ENCODE measurements at regions not wholly inside any gene's neighbourhood (a gene's known extent, or its start where the extent isn't known, plus 50 kb on each side); places are given as distances from the start of the nearest gene placed in this dataset.

DNA sequence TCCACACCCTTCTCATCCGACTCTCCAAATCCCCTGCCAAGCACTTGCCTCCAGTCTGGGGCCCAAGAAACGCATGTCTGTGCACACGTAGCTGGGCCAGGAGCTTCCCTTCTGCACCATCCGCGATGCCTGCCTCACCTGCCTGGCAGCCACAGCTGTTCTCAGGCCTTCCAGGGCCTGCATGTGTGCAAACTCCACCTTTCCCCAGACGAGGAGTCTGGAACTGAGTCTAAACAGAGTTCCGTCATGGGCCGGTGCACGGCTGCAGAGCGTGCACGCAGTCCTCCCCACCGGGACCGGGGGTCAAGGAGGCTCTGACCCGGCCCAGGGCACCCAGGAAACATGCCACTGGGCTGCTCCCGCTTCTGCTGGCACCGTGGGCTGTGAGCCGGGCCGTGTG, 66.8 kb upstream of the SALL3 start:
- H3K4me3 Mint-ChIP-seq (ENCODE audit: unreplicated experiment), result no peak overlapping the region
- BruUV-seq (replicated peaks), result no TSS peak
- H3K27me3 Mint-ChIP-seq (ENCODE audit: insufficient read depth, unreplicated experiment), result no peaks in the 10 kb centered on the region
- no peaks in the 10 kb centered on the region for H3K4me1 Mint-ChIP-seq (ENCODE audit: insufficient read depth, unreplicated experiment)
- intact Hi-C loops (cut with micrococcal nuclease), result no loop called here
- no peak overlapping the region for H3K27ac Mint-ChIP-seq (ENCODE audit: low read depth, unreplicated experiment)
- POLR2A ChIA-PET, result no interaction called here
- H3K9me3 Mint-ChIP-seq (ENCODE audit: unreplicated experiment), result peaks cover 28% of the 10 kb centered on the region
- TF ChIP-seq, protein P1, sequence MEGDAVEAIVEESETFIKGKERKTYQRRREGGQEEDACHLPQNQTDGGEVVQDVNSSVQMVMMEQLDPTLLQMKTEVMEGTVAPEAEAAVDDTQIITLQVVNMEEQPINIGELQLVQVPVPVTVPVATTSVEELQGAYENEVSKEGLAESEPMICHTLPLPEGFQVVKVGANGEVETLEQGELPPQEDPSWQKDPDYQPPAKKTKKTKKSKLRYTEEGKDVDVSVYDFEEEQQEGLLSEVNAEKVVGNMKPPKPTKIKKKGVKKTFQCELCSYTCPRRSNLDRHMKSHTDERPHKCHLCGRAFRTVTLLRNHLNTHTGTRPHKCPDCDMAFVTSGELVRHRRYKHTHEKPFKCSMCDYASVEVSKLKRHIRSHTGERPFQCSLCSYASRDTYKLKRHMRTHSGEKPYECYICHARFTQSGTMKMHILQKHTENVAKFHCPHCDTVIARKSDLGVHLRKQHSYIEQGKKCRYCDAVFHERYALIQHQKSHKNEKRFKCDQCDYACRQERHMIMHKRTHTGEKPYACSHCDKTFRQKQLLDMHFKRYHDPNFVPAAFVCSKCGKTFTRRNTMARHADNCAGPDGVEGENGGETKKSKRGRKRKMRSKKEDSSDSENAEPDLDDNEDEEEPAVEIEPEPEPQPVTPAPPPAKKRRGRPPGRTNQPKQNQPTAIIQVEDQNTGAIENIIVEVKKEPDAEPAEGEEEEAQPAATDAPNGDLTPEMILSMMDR (IDR thresholded peaks at IDR 0.05; ENCODE audit: unreplicated experiment), result no peak
- no peaks in the 10 kb centered on the region for H3K36me3 Mint-ChIP-seq (ENCODE audit: insufficient read depth, unreplicated experiment)
- CTCF ChIA-PET, result no interaction called here
- DNase-seq (ENCODE audit: unreplicated experiment), result no peak

DNA sequence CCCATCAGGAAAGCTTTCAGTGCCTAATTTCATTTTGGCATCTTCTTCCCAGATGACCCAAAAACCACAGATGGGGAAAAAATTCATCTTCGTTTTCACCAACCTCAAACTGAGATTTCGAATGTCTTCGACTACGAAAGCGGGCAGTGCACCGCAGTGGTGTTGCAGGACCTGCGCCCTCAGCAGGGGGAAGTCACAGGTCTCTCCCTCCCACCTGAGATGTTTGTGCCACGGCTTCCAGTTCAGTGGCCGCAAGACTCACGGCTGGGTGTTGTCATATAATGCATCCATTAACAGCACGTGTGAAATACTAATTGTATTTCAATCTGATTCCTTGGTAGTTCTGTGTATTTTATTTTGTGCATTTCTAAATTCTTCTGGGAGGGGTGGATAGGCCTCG, 66.2 kb upstream of the SALL3 start:
- intact Hi-C loops (cut with micrococcal nuclease), result no loop called here
- DNase-seq (ENCODE audit: unreplicated experiment), result no peak
- H3K4me1 Mint-ChIP-seq (ENCODE audit: insufficient read depth, unreplicated experiment), result no peaks in the 10 kb centered on the region
- no peak overlapping the region for H3K4me3 Mint-ChIP-seq (ENCODE audit: unreplicated experiment)
- no TSS peak for BruUV-seq (replicated peaks)
- H3K27ac Mint-ChIP-seq (ENCODE audit: low read depth, unreplicated experiment), result no peak overlapping the region
- H3K27me3 Mint-ChIP-seq (ENCODE audit: insufficient read depth, unreplicated experiment), result no peaks in the 10 kb centered on the region
- CTCF ChIA-PET, result no interaction called here
- POLR2A ChIA-PET, result no interaction called here
- H3K9me3 Mint-ChIP-seq (ENCODE audit: unreplicated experiment), result peaks cover 27% of the 10 kb centered on the region
- TF ChIP-seq, protein P1 (IDR thresholded peaks at IDR 0.05; ENCODE audit: unreplicated experiment), result no peak
- H3K36me3 Mint-ChIP-seq (ENCODE audit: insufficient read depth, unreplicated experiment), result no peaks in the 10 kb centered on the region

DNA sequence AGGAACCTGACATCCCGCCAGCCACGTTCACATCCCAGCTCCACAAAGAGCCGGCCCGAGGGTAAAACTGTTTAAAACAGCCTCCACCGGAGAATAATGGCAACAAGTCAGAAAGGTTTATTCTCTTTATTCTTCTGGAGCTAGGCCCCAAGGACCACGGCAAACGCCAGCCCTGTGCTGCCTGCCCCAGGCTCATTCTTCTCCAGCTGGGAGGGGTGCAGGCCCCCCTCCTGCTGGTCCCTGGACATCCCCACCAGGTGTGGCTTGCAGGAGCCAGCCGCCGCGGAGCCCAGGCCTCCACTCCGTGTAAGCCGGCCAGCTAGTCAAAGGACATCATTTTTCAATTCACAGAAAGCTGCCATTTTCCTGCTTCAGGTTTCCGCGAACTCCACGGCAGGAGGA, 65.8 kb upstream of the SALL3 start:
- DNase-seq (ENCODE audit: unreplicated experiment), result no peak
- H3K36me3 Mint-ChIP-seq (ENCODE audit: insufficient read depth, unreplicated experiment), result no peaks in the 10 kb centered on the region
- H3K27ac Mint-ChIP-seq (ENCODE audit: low read depth, unreplicated experiment), result no peak overlapping the region
- TF ChIP-seq, protein P1 (IDR thresholded peaks at IDR 0.05; ENCODE audit: unreplicated experiment), result no peak
- no peak overlapping the region for H3K4me3 Mint-ChIP-seq (ENCODE audit: unreplicated experiment)
- POLR2A ChIA-PET, result no interaction called here
- H3K9me3 Mint-ChIP-seq (ENCODE audit: unreplicated experiment), result peaks cover 24% of the 10 kb centered on the region
- intact Hi-C loops (cut with micrococcal nuclease), result no loop called here
- H3K4me1 Mint-ChIP-seq (ENCODE audit: insufficient read depth, unreplicated experiment), result no peaks in the 10 kb centered on the region
- BruUV-seq (replicated peaks), result no TSS peak
- no peaks in the 10 kb centered on the region for H3K27me3 Mint-ChIP-seq (ENCODE audit: insufficient read depth, unreplicated experiment)
- CTCF ChIA-PET, result no interaction called here

DNA sequence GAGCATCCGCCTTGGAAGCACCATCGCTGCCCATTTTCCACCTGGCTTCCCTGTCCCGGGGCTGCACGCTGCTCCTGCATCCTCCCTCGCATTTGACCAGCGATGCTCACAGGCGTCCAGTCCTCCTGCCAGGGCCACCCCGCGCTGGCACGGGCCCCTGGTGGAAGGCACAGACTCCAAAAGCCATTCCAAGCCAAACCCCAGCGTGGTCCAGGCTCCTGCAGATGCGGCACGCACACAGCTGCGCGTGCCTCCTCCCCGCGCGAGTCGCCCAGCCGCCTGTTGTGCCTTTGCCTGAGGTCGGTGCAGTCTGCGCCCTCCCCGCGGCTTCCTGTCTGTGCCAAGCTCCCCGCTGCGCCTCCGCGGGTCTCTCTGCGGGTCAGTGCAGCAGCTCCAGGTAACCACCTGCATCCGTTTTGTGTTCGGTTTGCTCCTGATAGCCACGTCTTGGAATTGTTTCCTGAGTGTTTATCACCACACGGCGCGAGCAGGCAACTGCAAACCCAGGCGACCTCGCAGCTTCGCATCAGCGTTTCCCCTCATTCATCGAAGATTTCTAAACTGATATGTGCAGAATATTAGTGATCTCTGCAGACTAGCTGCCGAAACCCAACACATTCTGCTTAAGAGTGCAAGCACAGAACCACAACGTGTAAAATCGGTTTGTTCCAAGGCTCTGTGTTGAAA, 65.2 kb upstream of the SALL3 start:
- no peak overlapping the region for H3K4me3 Mint-ChIP-seq (ENCODE audit: unreplicated experiment)
- intact Hi-C loops (cut with micrococcal nuclease), result no loop called here
- no peaks in the 10 kb centered on the region for H3K27me3 Mint-ChIP-seq (ENCODE audit: insufficient read depth, unreplicated experiment)
- H3K4me1 Mint-ChIP-seq (ENCODE audit: insufficient read depth, unreplicated experiment), result no peaks in the 10 kb centered on the region
- CTCF ChIA-PET, result interaction anchor here (0.6 kb wide), 1 partner anchor 1295 kb away, joined by 3 read pairs; no protein-coding TSS in a partner anchor
- no peak overlapping the region for H3K27ac Mint-ChIP-seq (ENCODE audit: low read depth, unreplicated experiment)
- TF ChIP-seq, protein P1 (IDR thresholded peaks at IDR 0.05; ENCODE audit: unreplicated experiment), result no peak
- no TSS peak for BruUV-seq (replicated peaks)
- H3K36me3 Mint-ChIP-seq (ENCODE audit: insufficient read depth, unreplicated experiment), result no peaks in the 10 kb centered on the region
- POLR2A ChIA-PET, result no interaction called here
- peaks cover 24% of the 10 kb centered on the region for H3K9me3 Mint-ChIP-seq (ENCODE audit: unreplicated experiment)
- DNase-seq (ENCODE audit: unreplicated experiment), result no peak

Measured in MCF 10A (cell line).